Panc1 (cell line): ENCODE measurements at regions not wholly inside any gene's neighbourhood (a gene's known extent, or its start where the extent isn't known, plus 50 kb on each side); places are given as distances from the start of the nearest gene placed in this dataset.

Source experiments
- CTCF ChIP-seq: fragments of 450-650 bp; IDR thresholded peaks from 2 replicates; pipeline ENCODE4 v1.5.1; 2017; ENCODE audit warnings: mild to moderate bottlenecking
- POLR2AphosphoS5 ChIP-seq: IDR thresholded peaks from 2 replicates; pipeline ENCODE4 v1.6.1; 2012; ENCODE audit warnings: mild to moderate bottlenecking, low read depth, low read length, moderate library complexity
- REST ChIP-seq, 2 experiments: IDR thresholded peaks; 2 replicates each; pipeline ENCODE4 v1.6.1; 2011 to 2012; ENCODE audit warnings: low read depth in 2 of 2, control low read depth in 1 of 2, low read length in 1 of 2, mild to moderate bottlenecking in 1 of 2, moderate library complexity in 1 of 2; ENCODE audit not compliant: insufficient read depth in 1 of 2
- SIN3A ChIP-seq: IDR thresholded peaks from 2 replicates; pipeline ENCODE4 v1.6.1; 2012; ENCODE audit warnings: low read depth, mild to moderate bottlenecking, low read length, moderate library complexity, borderline replicate concordance; ENCODE audit not compliant: insufficient read depth
- TCF7L2 ChIP-seq: IDR thresholded peaks from 2 replicates; pipeline ENCODE4 v1.6.1; 2011; ENCODE audit warnings: mild to moderate bottlenecking, low read depth, low read length, inconsistent platforms

GRCh38 chr5:10017786-10018185 lies 231.9 kb downstream of the ATPSCKMT start:
- TF ChIP-seq CTCF = no peak
- no peak for TF ChIP-seq TCF7L2
- TF ChIP-seq REST (IDR thresholded peaks at IDR 0.05; ENCODE audit: insufficient read depth in 1 of 2, low read depth in 2 of 2, low read length in 1 of 2) = no peak
- no peak for TF ChIP-seq SIN3A
- TF ChIP-seq POLR2AphosphoS5 = no peak
